H9 (cell line): ENCODE measurements at regions not wholly inside any gene's neighbourhood (a gene's known extent, or its start where the extent isn't known, plus 50 kb on each side); places are given as distances from the start of the nearest gene placed in this dataset.
A peak's percentile ranks its signal among the peaks of the same experiment; 100 is the strongest.

ENCODE experiments used
- DNase-seq: peaks from one replicate; pipeline ENCODE4 v3.0.0-alpha.2; 2017
- H2AFZ ChIP-seq: one replicate; pipeline ENCODE4 v1.6.1; 2013; ENCODE audit warnings: mild to moderate bottlenecking, low read length, control low read depth, moderate library complexity
- H2AK5ac ChIP-seq: 2 replicates; pipeline ENCODE4 v1.6.1; 2013; ENCODE audit warnings: low read length, control low read depth, mixed read lengths; ENCODE audit not compliant: insufficient read length
- H2BK120ac ChIP-seq: one replicate; pipeline ENCODE4 v1.6.1; 2013; ENCODE audit warnings: low read depth, mild to moderate bottlenecking, low read length, control low read depth, inconsistent platforms; ENCODE audit not compliant: poor library complexity, severe bottlenecking
- H2BK12ac ChIP-seq: 2 replicates; pipeline ENCODE4 v1.6.1; 2013; ENCODE audit warnings: low read length, control low read depth, mixed read lengths, low read depth; ENCODE audit not compliant: insufficient read length
- H2BK15ac ChIP-seq: 2 replicates; pipeline ENCODE4 v1.6.1; 2013; ENCODE audit warnings: low read depth, low read length, control low read depth
- H2BK20ac ChIP-seq: one replicate; pipeline ENCODE4 v1.6.1; 2013; ENCODE audit warnings: low read depth, mild to moderate bottlenecking, low read length, control low read depth, inconsistent platforms; ENCODE audit not compliant: poor library complexity, severe bottlenecking
- H2BK5ac ChIP-seq: 2 replicates; pipeline ENCODE4 v1.6.1; 2013; ENCODE audit warnings: low read length, control low read depth, mixed read lengths; ENCODE audit not compliant: insufficient read length
- H3K14ac ChIP-seq: 2 replicates; pipeline ENCODE4 v1.6.1; 2013; ENCODE audit warnings: low read length, control low read depth; ENCODE audit not compliant: insufficient read depth
- H3K18ac ChIP-seq: 2 replicates; pipeline ENCODE4 v1.6.1; 2013; ENCODE audit warnings: low read depth, mild to moderate bottlenecking, mixed read lengths, low read length, control low read depth; ENCODE audit not compliant: insufficient read length
- H3K23ac ChIP-seq: 2 replicates; pipeline ENCODE4 v1.6.1; 2013; ENCODE audit warnings: low read length, control low read depth, mixed read lengths, low read depth; ENCODE audit not compliant: insufficient read length
- H3K23me2 ChIP-seq: 2 replicates; pipeline ENCODE4 v1.6.1; 2013; ENCODE audit warnings: low read depth, mild to moderate bottlenecking, mixed read lengths, low read length, control low read depth; ENCODE audit not compliant: insufficient read length, poor library complexity, severe bottlenecking
- H3K27ac ChIP-seq: 2 replicates; pipeline ENCODE4 v1.5.1; 2013; ENCODE audit warnings: low read length, control low read depth, mixed read lengths, low read depth; ENCODE audit not compliant: insufficient read length
- H3K27me3 ChIP-seq: 2 replicates; pipeline ENCODE4 v1.6.1; 2013; ENCODE audit warnings: low read length, control low read depth, inconsistent platforms; ENCODE audit not compliant: insufficient read depth
- H3K4ac ChIP-seq: 2 replicates; pipeline ENCODE4 v1.6.1; 2013; ENCODE audit warnings: low read depth, mild to moderate bottlenecking, control low read depth, inconsistent platforms, low read length, moderate library complexity
- H3K4me1 ChIP-seq: 2 replicates; pipeline ENCODE4 v1.6.1; 2013; ENCODE audit warnings: low read length, control low read depth, inconsistent platforms; ENCODE audit not compliant: insufficient read depth
- H3K4me2 ChIP-seq: 2 replicates; pipeline ENCODE4 v1.6.1; 2013; ENCODE audit warnings: low read length, control low read depth, mixed read lengths; ENCODE audit not compliant: insufficient read length, insufficient read depth
- H3K56ac ChIP-seq: 2 replicates; pipeline ENCODE4 v1.6.1; 2013; ENCODE audit warnings: low read depth, mild to moderate bottlenecking, mixed read lengths, low read length, control low read depth; ENCODE audit not compliant: insufficient read length
- H3K79me1 ChIP-seq: 2 replicates; pipeline ENCODE4 v1.6.1; 2013; ENCODE audit warnings: low read depth, mild to moderate bottlenecking, moderate library complexity, low read length, control low read depth, inconsistent platforms; ENCODE audit not compliant: insufficient read depth, poor library complexity, severe bottlenecking
- H3K79me2 ChIP-seq: 2 replicates; pipeline ENCODE4 v1.6.1; 2013; ENCODE audit warnings: low read length, control low read depth, inconsistent platforms; ENCODE audit not compliant: insufficient read depth
- H3K9ac ChIP-seq: 2 replicates; pipeline ENCODE4 v1.6.1; 2013; ENCODE audit warnings: low read length, control low read depth, mixed read lengths; ENCODE audit not compliant: insufficient read length; ENCODE audit errors: extremely low read depth
- H3K9me3 ChIP-seq: one replicate; pipeline ENCODE4 v1.6.1; 2013; ENCODE audit warnings: low read depth, low read length, inconsistent platforms; ENCODE audit not compliant: control insufficient read depth
- H3T11ph ChIP-seq: one replicate; pipeline ENCODE4 v1.6.1; 2013; ENCODE audit warnings: mild to moderate bottlenecking, low read length, control low read depth, inconsistent platforms
- H4K20me1 ChIP-seq: one replicate; pipeline ENCODE4 v1.6.1; 2013; ENCODE audit not compliant: control insufficient read depth, insufficient read length, insufficient read depth
- H4K5ac ChIP-seq: 2 replicates; pipeline ENCODE4 v1.6.1; 2013; ENCODE audit warnings: low read depth, mild to moderate bottlenecking, mixed read lengths, low read length, control low read depth; ENCODE audit not compliant: insufficient read length
- H4K8ac ChIP-seq: replicated peaks from 2 replicates; pipeline ENCODE4 v1.6.1; 2013; ENCODE audit warnings: low read length, control low read depth, mixed read lengths, low read depth; ENCODE audit not compliant: insufficient read length
- H4K91ac ChIP-seq: 2 replicates; pipeline ENCODE4 v1.6.1; 2013; ENCODE audit warnings: low read depth, mild to moderate bottlenecking, moderate library complexity, mixed read lengths, low read length, control low read depth; ENCODE audit not compliant: insufficient read length
- H3K27ac Mint-ChIP-seq, 3 experiments: 2 replicates in 2 of 3; 3 replicates in 1 of 3; pipeline ENCODE4 v1.8.0; 2020 to 2021; ENCODE audit warnings: mixed read lengths in 3 of 3, mild to moderate bottlenecking in 1 of 3, moderate library complexity in 1 of 3
- H3K27me3 Mint-ChIP-seq: 2 replicates; pipeline ENCODE4 v1.8.0; 2021; ENCODE audit warnings: low read depth, mild to moderate bottlenecking, moderate library complexity, mixed read lengths
- H3K36me3 Mint-ChIP-seq, 3 experiments: 2 replicates in 2 of 3; 3 replicates in 1 of 3; pipeline ENCODE4 v1.8.0; 2020 to 2021; ENCODE audit warnings: low read depth in 3 of 3, mixed read lengths in 3 of 3; ENCODE audit not compliant: insufficient read depth in 1 of 3
- H3K4me1 Mint-ChIP-seq, 2 experiments: 2 replicates each; pipeline ENCODE4 v1.8.0; 2020; ENCODE audit warnings: mixed read lengths in 2 of 2
- H3K4me3 Mint-ChIP-seq, 2 experiments: 2 replicates in 1 of 2; 3 replicates in 1 of 2; pipeline ENCODE4 v1.8.0; 2020 to 2021; ENCODE audit warnings: mild to moderate bottlenecking in 2 of 2, mixed read lengths in 2 of 2, moderate library complexity in 1 of 2
- H3K9me3 Mint-ChIP-seq, 2 experiments: 2 replicates in 1 of 2; 3 replicates in 1 of 2; pipeline ENCODE4 v1.8.0; 2020; ENCODE audit warnings: mild to moderate bottlenecking in 2 of 2, mixed read lengths in 2 of 2, moderate library complexity in 1 of 2
- WGBS: extraction: QIAGEN DNeasy Blood & Tissue Kit; methylation state at CpG from one replicate; pipeline ENCODE4 v1.1.7; 2013; ENCODE audit warnings: missing lambda C conversion rate, low lambda C conversion rate, mixed read lengths; ENCODE audit not compliant: insufficient read length; ENCODE audit errors: extremely low coverage; 5-methylcytosine and 5-hydroxymethylcytosine counted together
- TF ChIP-seq, protein P1 (sequence below): fragments of 200-600 bp; sonication (generic); conservative IDR thresholded peaks from 3 replicates; pipeline ENCODE4 v1.8.0; 2021; ENCODE audit warnings: antibody characterized with exemption, mild to moderate bottlenecking

DNA sequence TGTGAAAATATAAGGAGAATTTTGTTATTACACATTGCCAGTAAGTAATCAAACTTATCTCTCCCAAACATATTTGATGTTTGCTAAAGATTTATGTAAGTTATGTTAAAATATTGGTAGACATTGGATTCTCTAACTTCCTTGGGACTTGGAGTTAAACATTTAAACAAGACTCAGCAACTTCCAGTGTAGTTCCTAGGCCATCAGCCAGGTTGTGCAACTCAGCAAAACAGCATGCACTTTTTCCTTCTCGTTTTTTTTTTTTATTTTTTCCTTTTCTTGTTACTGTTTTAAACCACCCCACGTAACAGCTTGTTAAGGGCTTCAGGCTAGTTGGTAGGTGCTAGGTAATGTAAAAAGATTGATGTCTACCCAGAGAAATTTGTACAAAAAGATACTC lies 510.4 kb downstream of the ANKRD50 start:
- 0 out of 4 replicates have a peak, but pooled peaks cover 0 to 3% of the 10 kb centered on the region in 2 experiments for H3K4me1 Mint-ChIP-seq
- no CpG with 5 or more reads among the region's 2 CpGs for WGBS
- Histone ChIP-seq H2AK5ac (no peak overlapping the region), H3K9ac (no peak overlapping the region), H4K8ac (no peak overlapping the region), H3K14ac (no peak overlapping the region), H3K79me1 (no peaks in the 10 kb centered on the region), H3K23me2 (no peaks in the 10 kb centered on the region), H3K9me3 (no peaks in the 10 kb centered on the region), H2AFZ (no peak overlapping the region), H2BK20ac (no peak overlapping the region), H4K5ac (no peak overlapping the region), H4K91ac (no peak overlapping the region), H3K27ac (no peak overlapping the region), H3K79me2 (no peaks in the 10 kb centered on the region), H3K56ac (no peak overlapping the region), H3K4ac (no peak overlapping the region), H3K18ac (no peak overlapping the region), H4K20me1 (no peaks in the 10 kb centered on the region), H2BK15ac (no peak overlapping the region), H2BK5ac (no peak overlapping the region), H3K27me3 (no peaks in the 10 kb centered on the region), H3K4me1 (no peaks in the 10 kb centered on the region), H3K4me2 (no peak overlapping the region), H3K23ac (no peak overlapping the region), H2BK12ac (no peak overlapping the region), H2BK120ac (no peak overlapping the region), H3T11ph (no peak overlapping the region)
- H3K36me3 Mint-ChIP-seq, result no peaks in the 10 kb centered on the region
- no peaks in the 10 kb centered on the region for H3K9me3 Mint-ChIP-seq
- H3K27ac Mint-ChIP-seq, result peak overlapping the region in 1 of 3 experiments; percentile 24; a peak in 1 of 7 replicates
- H3K4me3 Mint-ChIP-seq, result no peak overlapping the region
- DNase-seq, result no peak
- TF ChIP-seq, protein P1, sequence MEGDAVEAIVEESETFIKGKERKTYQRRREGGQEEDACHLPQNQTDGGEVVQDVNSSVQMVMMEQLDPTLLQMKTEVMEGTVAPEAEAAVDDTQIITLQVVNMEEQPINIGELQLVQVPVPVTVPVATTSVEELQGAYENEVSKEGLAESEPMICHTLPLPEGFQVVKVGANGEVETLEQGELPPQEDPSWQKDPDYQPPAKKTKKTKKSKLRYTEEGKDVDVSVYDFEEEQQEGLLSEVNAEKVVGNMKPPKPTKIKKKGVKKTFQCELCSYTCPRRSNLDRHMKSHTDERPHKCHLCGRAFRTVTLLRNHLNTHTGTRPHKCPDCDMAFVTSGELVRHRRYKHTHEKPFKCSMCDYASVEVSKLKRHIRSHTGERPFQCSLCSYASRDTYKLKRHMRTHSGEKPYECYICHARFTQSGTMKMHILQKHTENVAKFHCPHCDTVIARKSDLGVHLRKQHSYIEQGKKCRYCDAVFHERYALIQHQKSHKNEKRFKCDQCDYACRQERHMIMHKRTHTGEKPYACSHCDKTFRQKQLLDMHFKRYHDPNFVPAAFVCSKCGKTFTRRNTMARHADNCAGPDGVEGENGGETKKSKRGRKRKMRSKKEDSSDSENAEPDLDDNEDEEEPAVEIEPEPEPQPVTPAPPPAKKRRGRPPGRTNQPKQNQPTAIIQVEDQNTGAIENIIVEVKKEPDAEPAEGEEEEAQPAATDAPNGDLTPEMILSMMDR, result no peak; the same call in 1 of the 3 replicates
- no peaks in the 10 kb centered on the region for H3K27me3 Mint-ChIP-seq
